ENCODE measurements at regions not wholly inside any gene's neighbourhood (a gene's known extent, or its start where the extent isn't known, plus 50 kb on each side); places are given as distances from the start of the nearest gene placed in this dataset.

DNA sequence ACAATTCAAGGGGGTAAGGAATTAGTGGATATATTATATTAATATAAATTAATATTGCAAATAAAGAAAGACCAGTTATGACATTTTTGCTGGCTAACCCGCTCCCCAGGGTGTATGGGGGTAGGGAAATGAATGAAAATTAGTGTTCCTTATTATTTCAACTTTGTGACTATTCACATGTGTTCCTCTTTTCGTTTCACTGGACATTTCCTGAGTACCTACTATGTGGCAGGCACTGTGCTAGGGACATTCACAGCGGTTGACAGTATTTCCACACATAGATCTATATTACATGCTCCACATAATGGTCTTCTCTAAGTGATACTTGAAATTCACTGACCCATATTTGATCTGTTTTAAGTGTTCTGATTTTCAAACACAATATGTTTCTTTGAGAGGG, 129.8 kb upstream of the USP15 start:
- no peak for DNase-seq (ENCODE audit: low spot score)

GRCh38 chr12:62130834-62131552, 129.2 kb upstream of the USP15 start:
- DNase-seq (ENCODE audit: low spot score) = no peak

DNA sequence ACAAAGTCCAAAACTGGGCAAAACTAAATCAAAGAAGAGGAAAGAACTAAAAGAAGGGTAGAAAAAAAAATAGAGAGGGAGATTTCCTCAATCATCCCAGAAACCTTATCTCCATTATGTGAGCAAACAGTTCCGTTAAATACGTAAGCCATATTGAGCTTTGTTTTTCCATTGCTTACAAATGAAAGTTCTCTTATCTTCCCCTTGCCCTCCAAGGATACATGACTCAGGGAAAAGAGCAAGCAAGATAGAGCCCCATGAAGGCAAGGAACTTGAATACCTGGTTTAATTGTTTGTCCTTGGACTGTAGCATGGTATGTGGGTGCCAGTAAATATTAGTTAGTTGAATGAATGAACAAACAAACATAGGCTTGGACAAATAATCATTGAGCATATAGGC, 126.8 kb upstream of the USP15 start:
- no peak for DNase-seq (ENCODE audit: low spot score)

DNA sequence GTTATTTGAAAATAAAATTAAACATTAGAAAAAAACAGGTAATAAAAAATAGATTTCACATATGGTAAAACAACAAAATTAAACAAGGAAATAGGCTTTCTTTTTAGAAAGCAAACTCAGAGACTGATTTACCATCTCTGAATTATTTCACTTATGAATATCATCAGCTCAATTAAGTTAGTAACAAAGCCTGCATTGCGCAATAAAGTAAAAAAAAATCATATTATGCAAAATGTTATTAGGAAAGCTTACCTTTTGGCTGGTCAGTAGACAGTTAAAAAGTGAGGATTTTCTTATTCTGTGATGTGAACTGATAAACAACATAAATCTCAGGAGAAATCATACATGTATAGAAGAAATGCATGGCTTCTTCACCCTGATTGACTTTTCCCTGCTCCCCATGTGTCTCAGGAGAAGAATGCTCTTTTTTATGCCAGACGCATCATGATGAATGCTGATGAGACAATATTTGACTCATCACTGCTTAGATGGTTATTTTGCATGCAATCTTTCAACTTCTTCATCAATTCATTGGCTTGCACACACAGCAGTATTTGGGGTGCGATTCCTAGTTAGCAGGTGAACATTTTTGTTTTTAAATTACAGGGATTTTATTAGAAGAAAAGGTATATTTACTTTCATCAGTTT, 124.5 kb upstream of the USP15 start:
- DNase-seq (ENCODE audit: low spot score) = no peak

DNA sequence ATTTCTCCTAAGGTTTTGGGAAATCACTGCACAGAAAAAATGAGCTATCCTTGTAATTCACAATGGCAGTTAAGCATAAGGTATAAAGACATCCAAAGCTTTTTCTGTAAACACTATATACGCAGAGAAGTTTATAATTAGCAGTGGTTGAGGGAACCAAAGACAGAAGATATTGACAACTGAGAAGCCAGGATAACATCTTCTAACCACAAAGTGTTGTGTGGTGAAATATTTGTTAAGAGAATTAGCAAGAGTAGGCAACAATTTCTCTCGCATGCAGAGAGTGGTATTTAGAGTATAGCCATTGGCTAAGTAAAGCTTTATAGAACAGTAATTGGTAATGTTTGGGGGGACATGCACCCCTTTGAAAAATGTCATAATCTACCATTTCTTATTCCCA, 123.7 kb upstream of the USP15 start:
- no peak for DNase-seq (ENCODE audit: low spot score)

GRCh38 chr12:62138527-62138926, 121.7 kb upstream of the USP15 start:
- no peak for DNase-seq (ENCODE audit: low spot score)

DNA sequence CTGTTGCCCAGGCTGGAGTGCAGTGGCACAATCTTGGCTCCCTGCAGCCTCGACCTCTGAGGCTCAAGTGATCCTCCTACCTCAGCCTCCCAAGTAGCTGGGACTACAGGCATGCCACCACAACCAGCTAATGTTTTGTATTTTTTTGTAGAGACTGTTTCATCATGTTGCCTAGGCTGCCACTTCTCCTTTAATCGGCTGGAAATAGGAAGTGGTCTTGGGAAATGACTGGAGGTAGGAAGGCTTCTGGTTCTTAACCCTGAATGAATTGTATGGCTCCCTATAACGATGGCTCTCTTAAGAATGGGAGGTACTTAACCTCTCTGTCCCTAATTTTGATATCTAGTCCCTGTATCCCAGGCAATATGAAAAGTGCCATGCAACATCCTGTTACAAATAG, 113.9 kb upstream of the USP15 start:
- no peak for DNase-seq (ENCODE audit: low spot score)

DNA sequence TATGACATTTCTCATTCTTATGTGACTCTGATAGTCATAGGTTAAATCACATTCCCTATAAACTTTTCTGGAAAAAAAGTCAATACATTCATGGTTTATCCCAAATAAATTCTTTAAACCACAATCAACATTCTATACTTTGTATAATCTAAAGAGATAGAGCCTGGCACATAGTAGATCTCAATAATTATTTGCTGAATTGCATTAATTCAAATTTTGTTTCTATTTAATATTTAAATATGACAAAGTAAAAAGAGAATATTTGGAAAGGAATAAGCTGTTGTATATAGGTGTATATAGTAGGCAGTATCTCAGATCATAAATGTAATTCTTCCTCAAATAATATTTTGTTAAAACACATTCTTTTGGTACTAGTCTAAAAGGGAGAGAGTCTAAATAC, 102.2 kb upstream of the USP15 start:
- DNase-seq (ENCODE audit: low spot score) = no peak

DNA sequence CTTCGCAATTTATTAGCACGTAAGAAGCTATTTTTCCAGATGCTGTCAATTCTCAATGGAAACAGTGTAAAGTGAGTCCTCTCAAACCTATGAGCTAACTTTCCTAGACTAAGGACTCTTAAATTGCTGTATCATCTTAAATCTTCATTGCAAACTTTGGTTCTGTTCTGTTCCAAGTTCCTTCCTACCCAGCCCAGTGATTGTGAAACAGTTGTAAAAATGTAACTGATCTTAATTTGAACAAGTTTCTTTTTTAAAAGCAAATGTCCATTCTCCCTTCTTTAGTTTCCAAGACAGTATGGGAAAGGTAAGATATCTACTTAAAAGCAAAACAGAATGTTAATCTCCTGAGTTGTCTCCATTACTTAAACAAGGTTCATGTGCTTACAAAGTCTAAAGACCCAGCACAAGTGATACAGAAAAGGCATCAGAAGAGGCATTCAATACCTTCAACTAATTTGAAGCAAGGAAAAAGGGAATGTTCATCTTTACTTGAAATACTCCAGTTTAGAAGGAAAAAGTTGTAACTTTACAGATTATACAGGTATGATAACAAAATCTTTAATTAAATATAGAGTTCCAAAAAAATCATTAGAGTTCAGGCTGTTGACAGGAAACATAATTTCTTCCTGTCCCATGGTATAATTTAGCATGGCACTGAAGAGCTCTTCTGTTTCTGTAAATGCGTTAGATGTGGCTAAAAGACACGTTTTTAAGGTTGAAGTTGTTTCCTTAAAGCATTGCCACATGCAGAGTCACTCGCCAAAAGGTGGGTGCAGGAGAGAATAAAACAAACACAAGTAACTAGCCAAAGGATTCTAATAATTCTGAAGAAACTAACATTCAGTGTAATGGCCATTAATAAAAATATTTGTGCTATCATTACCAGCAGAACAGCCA, 101.5 kb upstream of the USP15 start:
- DNase-seq (ENCODE audit: low spot score) = no peak

DNA sequence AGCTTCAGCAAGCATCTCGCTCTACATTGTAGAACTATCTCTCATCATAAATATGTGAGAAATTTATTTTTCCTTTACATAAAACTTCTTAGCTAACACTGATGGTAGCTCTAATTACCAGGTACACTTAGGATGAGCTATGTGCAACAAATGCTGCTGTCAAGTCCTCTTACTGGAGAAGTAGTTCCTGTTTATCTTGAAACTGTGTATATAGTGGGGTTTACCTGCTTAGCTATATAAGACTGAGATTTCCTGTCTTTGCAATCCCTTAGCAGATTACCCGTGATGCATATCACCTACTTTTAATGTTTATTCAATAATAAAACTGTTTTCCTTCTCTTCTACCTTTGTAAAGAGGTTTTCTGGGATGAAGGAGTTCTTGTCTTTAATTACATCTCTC, 98.0 kb upstream of the USP15 start:
- no peak for DNase-seq (ENCODE audit: low spot score)

GRCh38 chr12:62163368-62163767, 96.8 kb upstream of the USP15 start:
- DNase-seq (ENCODE audit: low spot score) = no peak

- DNase-seq (ENCODE audit: low spot score) = no peak
Measured at GRCh38 chr12:62164036-62164435, 96.2 kb upstream of the USP15 start.

GRCh38 chr12:62166525-62166924, 93.7 kb upstream of the USP15 start:
- DNase-seq (ENCODE audit: low spot score) = no peak

DNA sequence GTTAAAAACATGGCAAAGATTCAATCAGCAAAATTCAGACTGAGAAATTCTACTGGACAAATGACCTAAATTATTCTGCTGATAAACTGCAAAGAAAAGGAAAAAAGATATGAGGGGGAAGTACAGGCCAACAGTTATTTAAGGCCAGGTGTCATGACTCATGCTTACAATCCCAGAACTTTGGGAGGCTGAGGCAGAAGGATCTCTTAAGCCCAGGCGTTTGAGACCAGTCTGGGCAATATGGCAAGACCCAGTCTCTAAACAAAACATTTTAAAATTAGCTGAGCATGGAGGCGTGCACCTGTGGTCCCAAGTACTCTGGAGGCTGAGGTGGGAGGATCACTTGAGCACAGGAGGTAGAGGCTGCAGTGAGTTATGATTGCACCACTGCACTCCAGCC, 91.8 kb upstream of the USP15 start:
- no peak for DNase-seq (ENCODE audit: low spot score)

- no peak for DNase-seq (ENCODE audit: low spot score)
Measured at GRCh38 chr12:62170241-62170640, 90.0 kb upstream of the USP15 start.

- DNase-seq (ENCODE audit: low spot score) = no peak
Measured at GRCh38 chr12:62190689-62191490, 69.3 kb upstream of the USP15 start.

DNA sequence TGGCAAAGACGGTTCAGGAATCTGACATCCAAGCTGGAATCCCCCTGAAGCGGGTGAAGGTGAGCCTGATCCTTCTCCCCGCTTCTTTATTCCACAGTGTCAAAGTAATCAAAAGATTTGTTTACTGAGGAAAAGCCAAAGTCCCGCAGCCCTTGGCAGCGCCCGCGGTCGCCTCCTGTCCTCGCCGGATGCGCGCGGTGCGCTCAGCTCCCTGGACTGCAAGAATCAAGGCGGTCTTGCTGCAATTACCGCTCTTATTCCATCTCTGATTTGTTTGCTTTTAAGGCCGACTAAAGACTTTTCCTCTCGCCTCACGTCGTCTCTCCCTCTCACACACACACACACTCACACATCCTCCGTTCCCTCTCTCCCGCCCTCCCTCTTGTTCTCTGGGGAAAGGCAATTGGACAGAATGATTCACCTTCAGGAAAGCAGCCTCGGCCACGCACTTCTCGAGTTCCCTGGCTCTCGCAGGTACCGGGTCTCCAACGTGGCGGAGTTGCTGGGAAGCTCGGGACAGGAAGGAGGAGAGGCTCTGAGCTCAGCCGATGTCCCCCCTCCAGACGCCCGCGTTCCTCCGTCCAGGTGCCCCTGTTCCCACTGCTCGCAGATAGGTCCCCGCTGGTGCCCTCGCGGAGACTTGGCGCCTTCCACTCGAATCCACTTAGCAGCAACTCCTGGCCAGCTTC, 68.6 kb upstream of the USP15 start:
- no peak for DNase-seq (ENCODE audit: low spot score)

- DNase-seq (ENCODE audit: low spot score) = peak; percentile 71
Measured at GRCh38 chr12:62192180-62192902, 67.9 kb upstream of the USP15 start.

GRCh38 chr12:62192903-62193250, 67.3 kb upstream of the USP15 start:
- DNase-seq (ENCODE audit: low spot score) = no peak

GRCh38 chr12:62194031-62194430, 66.2 kb upstream of the USP15 start:
- no peak for DNase-seq (ENCODE audit: low spot score)

- DNase-seq (ENCODE audit: low spot score) = no peak
Measured at GRCh38 chr12:62194616-62195015, 65.6 kb upstream of the USP15 start.

Measured in CD4-positive, alpha-beta T cell treated with Interleukin-2 at 100 ng/mL for 4 hours (primary cell).